WI38 (cell line): ENCODE measurements at regions not wholly inside any gene's neighbourhood (a gene's known extent, or its start where the extent isn't known, plus 50 kb on each side); places are given as distances from the start of the nearest gene placed in this dataset.

Experiments used
- H3K4me3 ChIP-seq: 2 replicates; pipeline ENCODE4 v1.5.1; 2011; ENCODE audit warnings: low read depth, mild to moderate bottlenecking, control low read depth, low read length
- TF ChIP-seq, protein P1 (sequence below): IDR thresholded peaks from 2 replicates; pipeline ENCODE4 v1.5.1; 2012; ENCODE audit warnings: low read depth, mild to moderate bottlenecking, control low read depth, low read length

- no peak overlapping the region for H3K4me3 ChIP-seq
- TF ChIP-seq, protein P1, sequence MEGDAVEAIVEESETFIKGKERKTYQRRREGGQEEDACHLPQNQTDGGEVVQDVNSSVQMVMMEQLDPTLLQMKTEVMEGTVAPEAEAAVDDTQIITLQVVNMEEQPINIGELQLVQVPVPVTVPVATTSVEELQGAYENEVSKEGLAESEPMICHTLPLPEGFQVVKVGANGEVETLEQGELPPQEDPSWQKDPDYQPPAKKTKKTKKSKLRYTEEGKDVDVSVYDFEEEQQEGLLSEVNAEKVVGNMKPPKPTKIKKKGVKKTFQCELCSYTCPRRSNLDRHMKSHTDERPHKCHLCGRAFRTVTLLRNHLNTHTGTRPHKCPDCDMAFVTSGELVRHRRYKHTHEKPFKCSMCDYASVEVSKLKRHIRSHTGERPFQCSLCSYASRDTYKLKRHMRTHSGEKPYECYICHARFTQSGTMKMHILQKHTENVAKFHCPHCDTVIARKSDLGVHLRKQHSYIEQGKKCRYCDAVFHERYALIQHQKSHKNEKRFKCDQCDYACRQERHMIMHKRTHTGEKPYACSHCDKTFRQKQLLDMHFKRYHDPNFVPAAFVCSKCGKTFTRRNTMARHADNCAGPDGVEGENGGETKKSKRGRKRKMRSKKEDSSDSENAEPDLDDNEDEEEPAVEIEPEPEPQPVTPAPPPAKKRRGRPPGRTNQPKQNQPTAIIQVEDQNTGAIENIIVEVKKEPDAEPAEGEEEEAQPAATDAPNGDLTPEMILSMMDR, result no peak
Observed at GRCh38 chr12:115763376-115763775, 514.1 kb downstream of the MED13L start.

GRCh38 chr12:115762936-115763335 lies 514.6 kb downstream of the MED13L start:
- no peak overlapping the region for H3K4me3 ChIP-seq

GRCh38 chr12:115761784-115762183 lies 515.7 kb downstream of the MED13L start:
- TF ChIP-seq, protein P1, result no peak
- H3K4me3 ChIP-seq, result no peak overlapping the region

More at GRCh38 chr12:115762936-115763335, 514.6 kb downstream of the MED13L start:
- TF ChIP-seq, protein P1, result no peak

- TF ChIP-seq, protein P1, result no peak
- no peak overlapping the region for H3K4me3 ChIP-seq
Observed at GRCh38 chr12:115760231-115760630, 517.3 kb downstream of the MED13L start.

DNA sequence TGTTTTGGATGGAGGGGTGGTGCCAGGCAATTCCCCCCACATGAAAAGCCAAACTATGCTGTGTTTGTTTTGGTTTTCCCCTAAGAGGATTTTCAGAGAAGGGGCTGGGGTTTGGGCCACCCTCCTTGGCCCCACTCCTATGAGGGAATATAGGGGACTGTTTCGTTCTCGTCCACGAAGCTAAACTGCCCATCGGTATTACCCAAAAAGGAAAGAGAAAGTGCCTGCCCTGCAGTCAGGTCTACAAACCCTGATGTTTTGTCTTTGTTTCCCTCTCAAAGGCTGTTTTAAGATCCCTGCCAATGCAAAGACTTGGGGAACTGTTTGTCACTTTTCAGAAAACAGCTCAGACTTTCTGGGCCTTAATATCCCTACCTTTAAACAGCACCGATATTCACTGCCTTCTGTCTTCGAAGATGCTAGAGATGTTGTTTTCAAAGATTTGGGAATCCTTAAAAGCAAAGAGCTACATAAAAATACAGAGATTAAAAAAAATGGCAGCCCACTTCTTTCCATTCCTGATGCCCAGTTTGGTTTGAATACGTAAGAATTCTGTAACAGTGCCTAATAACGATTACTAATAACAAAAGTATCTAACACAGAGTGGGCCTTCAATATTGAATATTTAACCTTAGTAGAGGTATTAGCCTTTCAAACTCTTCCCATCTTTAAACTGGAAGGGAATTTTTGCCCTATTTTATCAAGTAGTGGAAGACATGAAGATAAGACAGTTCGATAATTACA lies 518.4 kb downstream of the MED13L start:
- H3K4me3 ChIP-seq, result no peak overlapping the region
- TF ChIP-seq, protein P1, result no peak

DNA sequence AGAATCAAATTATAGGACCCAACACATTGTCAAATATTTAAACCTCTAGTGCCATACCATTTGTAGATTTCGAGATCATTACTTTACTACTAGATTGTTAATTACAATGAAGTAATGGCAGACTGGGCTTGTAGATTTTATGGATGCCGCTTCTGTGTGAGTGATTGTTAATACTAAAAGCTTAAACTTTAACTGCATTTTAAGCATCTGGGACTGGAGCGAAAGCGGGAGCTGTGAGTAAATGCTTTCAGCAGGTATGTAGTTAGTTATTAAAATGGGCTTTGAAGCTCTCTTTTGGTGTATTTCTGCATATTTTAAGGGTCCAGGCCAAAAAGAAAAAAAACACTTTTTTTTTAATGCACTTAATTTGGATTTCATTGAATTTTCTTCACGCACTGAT lies 519.3 kb downstream of the MED13L start:
- H3K4me3 ChIP-seq, result no peak overlapping the region
- TF ChIP-seq, protein P1, result no peak

- H3K4me3 ChIP-seq, result no peak overlapping the region
- TF ChIP-seq, protein P1, result no peak
Observed at GRCh38 chr12:115756804-115757203, 520.7 kb downstream of the MED13L start.
